ENCODE measurements at regions not wholly inside any gene's neighbourhood (a gene's known extent, or its start where the extent isn't known, plus 50 kb on each side); places are given as distances from the start of the nearest gene placed in this dataset.

- H3K36me3 ChIP-seq, result no peaks in the 10 kb centered on the region
- DNase-seq, result no peak
- no peaks in the 10 kb centered on the region for H3K9me3 ChIP-seq
- H3K4me1 ChIP-seq, result no peaks in the 10 kb centered on the region
- 52 to 60% methylated on average over 3 of the region's 3 CpGs for WGBS, 2 donors
- TF ChIP-seq POLR2A (IDR thresholded peaks at IDR 0.05) (no peak), CTCF (IDR thresholded peaks at IDR 0.05) (no peak)
- H3K4me3 ChIP-seq, result no peak overlapping the region
- intact Hi-C loops (cut with DNase I), result no loop called here
- no peaks in the 10 kb centered on the region for H3K27me3 ChIP-seq
- H3K27ac ChIP-seq, result no peak overlapping the region
Measured at GRCh38 chrX:25383196-25383595, 367.4 kb upstream of the ARX start.

DNA sequence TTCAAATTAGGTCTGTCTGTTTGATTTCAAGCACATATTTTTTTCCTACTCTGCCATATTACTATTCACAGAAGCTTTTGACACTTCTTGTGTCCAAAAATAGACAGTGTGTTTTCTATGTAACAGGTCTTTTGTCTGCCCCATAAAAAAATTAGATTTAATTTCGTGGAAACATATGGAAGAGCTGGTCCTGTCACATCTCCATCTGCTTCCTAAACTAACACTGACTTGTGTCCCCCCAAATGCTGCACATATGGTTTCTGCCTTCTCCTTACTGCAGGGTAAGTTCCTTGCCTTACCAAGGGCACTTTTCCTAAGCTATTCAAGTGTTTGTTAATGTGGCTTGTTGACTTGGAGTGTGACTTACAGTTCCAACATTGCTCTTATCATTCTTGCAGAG, 340.7 kb upstream of the ARX start:
- no peak for TF ChIP-seq POLR2A (IDR thresholded peaks at IDR 0.05)
- no peak for TF ChIP-seq CTCF (IDR thresholded peaks at IDR 0.05)
- H3K27ac ChIP-seq, result no peak overlapping the region
- no peak overlapping the region for H3K4me3 ChIP-seq
- no peaks in the 10 kb centered on the region for H3K9me3 ChIP-seq
- WGBS, 2 donors, result 10 to 14% methylated on average over 1 of the region's 1 CpG
- intact Hi-C loops (cut with DNase I), result no loop called here
- no peak for DNase-seq
- no peaks in the 10 kb centered on the region for H3K36me3 ChIP-seq
- no peaks in the 10 kb centered on the region for H3K27me3 ChIP-seq
- no peaks in the 10 kb centered on the region for H3K4me1 ChIP-seq

GRCh38 chrX:25344161-25344936, 328.6 kb upstream of the ARX start:
- intact Hi-C loops (cut with DNase I), result no loop called here
- 50 to 53% methylated on average over 3 to 7 of the region's 7 CpGs for WGBS, 2 donors

GRCh38 chrX:25343060-25343459, 327.3 kb upstream of the ARX start:
- H3K27ac ChIP-seq, result no peak overlapping the region
- H3K4me1 ChIP-seq, result no peaks in the 10 kb centered on the region
- WGBS, 2 donors, result no CpG with 5 or more reads among the region's 1 CpG
- H3K27me3 ChIP-seq, result no peaks in the 10 kb centered on the region
- intact Hi-C loops (cut with DNase I), result no loop called here
- no peak overlapping the region for H3K4me3 ChIP-seq
- no peak for DNase-seq
- H3K9me3 ChIP-seq, result no peaks in the 10 kb centered on the region
- no peak for TF ChIP-seq CTCF (IDR thresholded peaks at IDR 0.05)
- no peak for TF ChIP-seq POLR2A (IDR thresholded peaks at IDR 0.05)
- no peaks in the 10 kb centered on the region for H3K36me3 ChIP-seq

More at GRCh38 chrX:25344161-25344936, 328.6 kb upstream of the ARX start:
- H3K27ac ChIP-seq, result no peak overlapping the region
- no peaks in the 10 kb centered on the region for H3K4me1 ChIP-seq
- no peaks in the 10 kb centered on the region for H3K27me3 ChIP-seq
- H3K9me3 ChIP-seq, result no peaks in the 10 kb centered on the region
- H3K4me3 ChIP-seq, result no peak overlapping the region
- TF ChIP-seq CTCF (IDR thresholded peaks at IDR 0.05) (no peak), POLR2A (IDR thresholded peaks at IDR 0.05) (no peak)
- no peak for DNase-seq
- H3K36me3 ChIP-seq, result no peaks in the 10 kb centered on the region

DNA sequence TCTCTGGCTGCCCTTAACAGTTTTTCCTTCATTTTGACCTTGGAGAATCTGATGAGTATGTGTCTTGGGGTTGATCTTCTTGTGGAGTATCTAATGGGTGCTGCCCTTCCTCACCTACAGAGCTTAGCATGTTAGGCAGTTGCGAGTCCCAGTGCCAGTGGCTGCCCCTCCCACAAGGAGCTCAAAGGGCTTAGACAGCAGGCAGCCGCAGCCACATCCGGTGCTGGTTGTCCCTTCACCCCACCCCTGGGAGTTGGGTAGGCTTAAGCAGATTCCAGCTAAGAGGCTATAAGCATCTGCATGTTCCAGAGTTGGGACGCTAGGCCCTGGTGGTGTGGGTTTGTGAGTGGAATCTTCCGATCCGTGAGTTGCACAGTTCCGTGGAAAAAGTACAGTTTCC, 322.1 kb upstream of the ARX start:
- no peak for TF ChIP-seq CTCF (IDR thresholded peaks at IDR 0.05)
- no peak for TF ChIP-seq POLR2A (IDR thresholded peaks at IDR 0.05)
- WGBS, 2 donors, result 94% methylated on average over 5 of the region's 7 CpGs; no CpG with 5 or more reads in 1 of the 2 donors

More for the DNA sequence above, 322.1 kb upstream of the ARX start:
- no peak overlapping the region for H3K4me3 ChIP-seq
- no peaks in the 10 kb centered on the region for H3K9me3 ChIP-seq
- intact Hi-C loops (cut with DNase I), result loop anchor here (10.0 kb wide), 1 partner anchor 57 kb away; no protein-coding TSS in a partner anchor
- no peaks in the 10 kb centered on the region for H3K4me1 ChIP-seq
- no peaks in the 10 kb centered on the region for H3K36me3 ChIP-seq
- H3K27ac ChIP-seq, result no peak overlapping the region
- H3K27me3 ChIP-seq, result no peaks in the 10 kb centered on the region
- DNase-seq, result no peak
